Neural cell (in vitro differentiated cells): ENCODE measurements at regions not wholly inside any gene's neighbourhood (a gene's known extent, or its start where the extent isn't known, plus 50 kb on each side); places are given as distances from the start of the nearest gene placed in this dataset.

ENCODE experiments used
- H2AFZ ChIP-seq: fragments of 200-600, 300-800 bp; sonication (generic), shearing (Covaris generic); 2 replicates; pipeline ENCODE4 v1.6.0; 2014; ENCODE audit warnings: low read depth, mild to moderate bottlenecking, antibody characterized with exemption, low read length, moderate library complexity
- H3F3A ChIP-seq: fragments of 200-600 bp; shearing (Covaris generic); 2 replicates; pipeline ENCODE4 v1.6.1; 2016; ENCODE audit warnings: mild to moderate bottlenecking, moderate library complexity, mixed read lengths, antibody characterized with exemption, low read length; ENCODE audit not compliant: insufficient read depth, poor library complexity, severe bottlenecking
- H3K27ac ChIP-seq: fragments of 200-600, 300-800 bp; sonication (generic), shearing (Covaris generic); 2 replicates; pipeline ENCODE4 v1.5.1; 2014; ENCODE audit warnings: mild to moderate bottlenecking, low read length, moderate library complexity
- H3K27me3 ChIP-seq: fragments of 300-800, 200-600 bp; sonication (generic), shearing (Covaris generic); 2 replicates; pipeline ENCODE4 v1.6.0; 2014; ENCODE audit warnings: mild to moderate bottlenecking, low read depth, low read length, moderate library complexity; ENCODE audit not compliant: insufficient read depth
- H3K36me3 ChIP-seq: fragments of 300-800, 200-600 bp; sonication (generic), shearing (Covaris generic); 2 replicates; pipeline ENCODE4 v1.5.1; 2014; ENCODE audit warnings: mild to moderate bottlenecking, antibody characterized with exemption, low read length, moderate library complexity; ENCODE audit not compliant: insufficient read depth
- H3K4me2 ChIP-seq: fragments of 300-800, 200-600 bp; sonication (generic), shearing (Covaris generic); 2 replicates; pipeline ENCODE4 v1.6.0; 2014; ENCODE audit warnings: mild to moderate bottlenecking, low read length
- H3K4me3 ChIP-seq: fragments of 300-800, 200-600 bp; sonication (generic), shearing (Covaris generic); 2 replicates; pipeline ENCODE4 v1.5.1; 2014; ENCODE audit warnings: mild to moderate bottlenecking, low read length, moderate library complexity
- H3K79me2 ChIP-seq: fragments of 200-600 bp; shearing (Covaris generic); replicated peaks from 2 replicates; pipeline ENCODE4 v1.6.0; 2014; ENCODE audit warnings: mild to moderate bottlenecking, low read length, moderate library complexity; ENCODE audit not compliant: insufficient read depth
- H3K9ac ChIP-seq: fragments of 300-800, 200-600 bp; sonication (generic), shearing (Covaris generic); 2 replicates; pipeline ENCODE4 v1.6.1; 2016; ENCODE audit warnings: mild to moderate bottlenecking, low read length, mixed read lengths
- H3K9me2 ChIP-seq: fragments of 200-600 bp; shearing (Covaris generic); 2 replicates; pipeline ENCODE4 v1.6.1; 2016; ENCODE audit warnings: mild to moderate bottlenecking, low read length, mixed read lengths; ENCODE audit not compliant: insufficient read depth
- H3K9me3 ChIP-seq: fragments of 200-600, 300-800 bp; sonication (generic), shearing (Covaris generic); 2 replicates; pipeline ENCODE4 v1.6.1; 2016; ENCODE audit warnings: mild to moderate bottlenecking, mixed run types, low read length, moderate library complexity, mixed read lengths
- H4K20me1 ChIP-seq: fragments of 200-600 bp; shearing (Covaris generic); 2 replicates; pipeline ENCODE4 v1.6.1; 2016; ENCODE audit warnings: mild to moderate bottlenecking, mixed run types; ENCODE audit not compliant: insufficient read depth
- CTCF ChIP-seq: fragments of 450-650 bp; IDR thresholded peaks from 2 replicates; pipeline ENCODE4 v1.5.1; 2014; ENCODE audit warnings: antibody characterized with exemption, mild to moderate bottlenecking, moderate library complexity; ENCODE audit not compliant: poor library complexity, severe bottlenecking
- EP300 ChIP-seq: fragments of 450-650 bp; conservative IDR thresholded peaks from 2 replicates; pipeline ENCODE4 v1.6.1; 2014; ENCODE audit warnings: antibody characterized with exemption, mild to moderate bottlenecking, moderate library complexity; ENCODE audit not compliant: poor library complexity, severe bottlenecking
- EZH2 ChIP-seq: fragments of 200-600, 300-800 bp; shearing (Covaris generic), sonication (generic); IDR thresholded peaks from 2 replicates; pipeline ENCODE4 v1.6.1; 2014; ENCODE audit warnings: antibody characterized with exemption, low read length, borderline replicate concordance, mild to moderate bottlenecking; ENCODE audit not compliant: insufficient read depth, poor library complexity, severe bottlenecking
- MXI1 ChIP-seq: fragments of 450-650 bp; conservative IDR thresholded peaks from 2 replicates; pipeline ENCODE4 v1.6.1; 2014; ENCODE audit warnings: antibody characterized with exemption, mild to moderate bottlenecking; ENCODE audit not compliant: poor library complexity, severe bottlenecking
- POLR2AphosphoS5 ChIP-seq: IDR thresholded peaks from 2 replicates; pipeline ENCODE4 v1.6.1; 2012
- RAD21 ChIP-seq: fragments of 450-650 bp; conservative IDR thresholded peaks from 2 replicates; pipeline ENCODE4 v1.6.1; 2014; ENCODE audit warnings: antibody characterized with exemption, mild to moderate bottlenecking, moderate library complexity
- REST ChIP-seq: IDR thresholded peaks from 2 replicates; pipeline ENCODE4 v1.6.1; 2012; ENCODE audit warnings: borderline replicate concordance
- SMC3 ChIP-seq: fragments of 450-650 bp; conservative IDR thresholded peaks from 2 replicates; pipeline ENCODE4 v1.6.1; 2014; ENCODE audit warnings: antibody characterized with exemption, mild to moderate bottlenecking, moderate library complexity; ENCODE audit not compliant: poor library complexity
- TAF1 ChIP-seq: IDR thresholded peaks from 2 replicates; pipeline ENCODE4 v1.6.1; 2012; ENCODE audit warnings: low read depth

- Histone ChIP-seq H3F3A (peaks cover 4% of the 10 kb centered on the region), H3K9ac (no peak overlapping the region), H3K4me2 (no peak overlapping the region), H3K79me2 (no peaks in the 10 kb centered on the region), H3K27ac (no peak overlapping the region), H3K4me3 (no peak overlapping the region), H3K9me2 (no peaks in the 10 kb centered on the region), H3K36me3 (no peaks in the 10 kb centered on the region), H3K9me3 (no peaks in the 10 kb centered on the region), H4K20me1 (no peaks in the 10 kb centered on the region), H2AFZ (no peak overlapping the region), H3K27me3 (no peaks in the 10 kb centered on the region)
- TF ChIP-seq POLR2AphosphoS5 (no peak), CTCF (no peak), TAF1 (no peak), SMC3 (no peak), MXI1 (no peak), EZH2 (no peak), RAD21 (no peak), REST (no peak), EP300 (no peak)
These were observed 92.3 kb downstream of the RFPL4B start for GRCh38 chr6:112439432-112439831.

DNA sequence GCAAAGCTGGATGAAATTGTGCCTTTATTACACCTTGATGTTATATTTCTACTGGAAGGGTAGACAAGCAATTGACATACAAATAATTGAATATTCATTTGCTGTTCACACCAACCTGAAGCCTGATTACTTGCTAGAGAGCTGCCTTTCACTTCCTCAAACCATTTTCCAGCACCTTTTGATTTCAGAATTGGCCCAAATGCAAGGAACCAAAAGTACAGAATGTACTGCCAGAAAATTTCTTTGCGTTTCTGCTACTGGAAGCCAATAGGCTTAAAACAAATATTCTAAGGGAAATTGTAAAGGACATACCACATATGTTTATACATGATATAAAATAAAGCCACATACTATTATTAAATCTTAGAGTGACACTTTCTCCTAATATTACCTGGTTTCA is 94.5 kb downstream of the RFPL4B start:
- H4K20me1 ChIP-seq: no peaks in the 10 kb centered on the region
- no peaks in the 10 kb centered on the region for H3K79me2 ChIP-seq
- no peak overlapping the region for H3K9ac ChIP-seq
- no peak overlapping the region for H2AFZ ChIP-seq
- no peak overlapping the region for H3K4me3 ChIP-seq
- TF ChIP-seq REST (no peak), EP300 (no peak), SMC3 (no peak)
- H3K36me3 ChIP-seq: no peaks in the 10 kb centered on the region
- no peak overlapping the region for H3K4me2 ChIP-seq
- no peak overlapping the region for H3K27ac ChIP-seq
- no peaks in the 10 kb centered on the region for H3K9me3 ChIP-seq
- no peaks in the 10 kb centered on the region for H3F3A ChIP-seq
- H3K9me2 ChIP-seq: no peaks in the 10 kb centered on the region
- H3K27me3 ChIP-seq: no peaks in the 10 kb centered on the region
